Liver (tissue), 8 donors: ENCODE measurements at regions not wholly inside any gene's neighbourhood (a gene's known extent, or its start where the extent isn't known, plus 50 kb on each side); places are given as distances from the start of the nearest gene placed in this dataset.

Experiments used
- DNase-seq: peaks from one replicate; pipeline ENCODE4 v3.0.0-alpha.2; 2017; ENCODE audit warnings: low spot score
- H3K27ac ChIP-seq, 2 donors: one replicate each; pipeline ENCODE4 v1.7.0; 2013; ENCODE audit warnings: inconsistent platforms in 2 of 2, low read length in 2 of 2, control low read depth in 1 of 2, low read depth in 1 of 2, mild to moderate bottlenecking in 1 of 2
- H3K27me3 ChIP-seq, 4 donors: one replicate each; pipeline versions ENCODE4 v1.6.1 to v1.7.0; 2013; ENCODE audit warnings: low read length in 3 of 4, inconsistent platforms in 1 of 4, mild to moderate bottlenecking in 1 of 4, moderate library complexity in 1 of 4; ENCODE audit not compliant: control insufficient read depth in 4 of 4, insufficient read depth in 4 of 4
- H3K36me3 ChIP-seq, 4 donors: one replicate each; pipeline versions ENCODE4 v1.6.1 to v1.7.0; 2013; ENCODE audit warnings: low read length in 3 of 4, mild to moderate bottlenecking in 3 of 4, low read depth in 1 of 4, moderate library complexity in 1 of 4; ENCODE audit not compliant: control insufficient read depth in 4 of 4, insufficient read depth in 3 of 4
- H3K4me1 ChIP-seq, 4 donors: one replicate each; pipeline versions ENCODE4 v1.6.1 to v1.7.0; 2013; ENCODE audit warnings: low read length in 3 of 4, mild to moderate bottlenecking in 3 of 4, moderate library complexity in 1 of 4; ENCODE audit not compliant: control insufficient read depth in 4 of 4, insufficient read depth in 4 of 4
- H3K4me3 ChIP-seq, 3 donors: one replicate each; pipeline versions ENCODE4 v1.6.1 to v1.7.0; 2013; ENCODE audit warnings: low read length in 3 of 3, control low read depth in 1 of 3, low read depth in 1 of 3, mild to moderate bottlenecking in 1 of 3
- H3K9ac ChIP-seq, 2 donors: one replicate each; pipeline ENCODE4 v1.7.0; 2013; ENCODE audit warnings: low read length in 2 of 2, mild to moderate bottlenecking in 2 of 2, moderate library complexity in 2 of 2, control low read depth in 1 of 2, low read depth in 1 of 2
- H3K9me3 ChIP-seq, 4 donors: one replicate each; pipeline versions ENCODE4 v1.6.1 to v1.7.0; 2013; ENCODE audit warnings: low read length in 3 of 4; ENCODE audit not compliant: control insufficient read depth in 4 of 4
- EGR1 ChIP-seq, 2 donors: IDR thresholded peaks; 2 replicates each; pipeline ENCODE4 v1.6.1; 2016 to 2018; ENCODE audit warnings: antibody characterized with exemption in 2 of 2, low read depth in 2 of 2
- FOXA2 ChIP-seq: IDR thresholded peaks from 2 replicates; pipeline ENCODE4 v1.6.1; 2016; ENCODE audit warnings: antibody characterized with exemption
- GABPA ChIP-seq, 2 donors: IDR thresholded peaks in 1 of 2; conservative IDR thresholded peaks in 1 of 2; 2 replicates each; pipeline ENCODE4 v1.6.1; 2016; ENCODE audit warnings: antibody characterized with exemption in 2 of 2, mild to moderate bottlenecking in 1 of 2, moderate library complexity in 1 of 2
- HNF4A ChIP-seq, 2 donors: conservative IDR thresholded peaks; 2 replicates each; pipeline ENCODE4 v1.6.1; 2016; ENCODE audit warnings: antibody characterized with exemption in 2 of 2, mild to moderate bottlenecking in 2 of 2
- HNF4G ChIP-seq: IDR thresholded peaks from 2 replicates; pipeline ENCODE4 v1.6.1; 2016; ENCODE audit warnings: antibody characterized with exemption
- JUND ChIP-seq, 2 donors: IDR thresholded peaks; 2 replicates each; pipeline ENCODE4 v1.6.1; 2016; ENCODE audit warnings: antibody characterized with exemption in 2 of 2
- NR2F2 ChIP-seq: IDR thresholded peaks from 2 replicates; pipeline ENCODE4 v1.6.1; 2016; ENCODE audit warnings: antibody characterized with exemption
- RAD21 ChIP-seq, 2 donors: IDR thresholded peaks; 2 replicates each; pipeline ENCODE4 v1.6.1; 2016; ENCODE audit warnings: antibody characterized with exemption in 2 of 2, mild to moderate bottlenecking in 2 of 2
- RXRA ChIP-seq, 2 donors: IDR thresholded peaks; 2 replicates each; pipeline ENCODE4 v1.6.1; 2017 to 2018; ENCODE audit warnings: antibody characterized with exemption in 2 of 2, mild to moderate bottlenecking in 1 of 2
- SP1 ChIP-seq: IDR thresholded peaks from 2 replicates; pipeline ENCODE4 v1.6.1; 2018; ENCODE audit warnings: antibody characterized with exemption, mild to moderate bottlenecking
- TAF1 ChIP-seq: conservative IDR thresholded peaks from 2 replicates; pipeline ENCODE4 v1.6.1; 2016; ENCODE audit warnings: antibody characterized with exemption, mild to moderate bottlenecking
- YY1 ChIP-seq: IDR thresholded peaks from 2 replicates; pipeline ENCODE4 v1.6.1; 2016; ENCODE audit warnings: antibody characterized with exemption, mild to moderate bottlenecking
- WGBS: extraction: QIAGEN DNeasy Blood & Tissue Kit; methylation state at CpG from one replicate; pipeline ENCODE4 v1.1.7; 2013; 5-methylcytosine and 5-hydroxymethylcytosine counted together
- TF ChIP-seq, protein P1 (sequence below): fragments of 150-350 bp; IDR thresholded peaks from 2 replicates; pipeline ENCODE4 v1.5.1; 2017; ENCODE audit warnings: improper control_type of control experiment, low read depth, low read length; ENCODE audit not compliant: missing input control
- TF ChIP-seq, protein P2 (sequence below): IDR thresholded peaks from 2 replicates; pipeline ENCODE4 v1.6.1; 2016; ENCODE audit warnings: antibody characterized with exemption
- TF ChIP-seq, protein P3 (sequence below): IDR thresholded peaks from 2 replicates; pipeline ENCODE4 v1.6.1; 2016; ENCODE audit warnings: antibody characterized with exemption
- TF ChIP-seq, protein P4 (sequence below): IDR thresholded peaks from 2 replicates; pipeline ENCODE4 v1.6.1; 2016; ENCODE audit warnings: antibody characterized with exemption
- TF ChIP-seq, protein P5 (sequence below): IDR thresholded peaks from 2 replicates; pipeline ENCODE4 v1.6.1; 2016; ENCODE audit warnings: antibody characterized with exemption, mild to moderate bottlenecking
- donor health status: healthy.
- donor health status: healthy.
- donor health status: healthy.
- donor health status: healthy.
- donor health status: healthy.

DNA sequence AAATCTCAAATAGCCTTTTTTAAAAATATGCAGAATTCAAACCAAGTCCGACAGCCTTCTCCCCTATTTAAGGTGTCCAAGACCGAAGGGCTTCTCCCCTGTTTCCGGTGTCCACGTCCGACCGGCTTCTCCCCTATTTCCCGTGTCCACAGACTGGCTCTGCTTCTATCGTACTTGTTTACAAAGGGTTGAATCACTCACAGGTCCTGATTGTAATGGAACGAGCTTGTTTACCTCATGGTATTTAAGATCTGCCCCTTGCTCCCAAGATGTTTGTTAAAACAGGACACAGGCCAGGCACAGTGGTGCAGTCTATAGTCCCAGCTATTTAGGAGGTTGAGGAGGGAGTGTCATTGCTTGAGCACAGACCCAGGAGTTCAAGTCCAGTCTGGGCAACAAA, 90.4 kb upstream of the ROBO2 start:
- TF ChIP-seq JUND (IDR thresholded peaks at IDR 0.05) (no peak), FOXA2 (peak; percentile 59), HNF4A (conservative IDR thresholded peaks at IDR 0.05) (peak; percentile 13)
- TF ChIP-seq, protein P1, sequence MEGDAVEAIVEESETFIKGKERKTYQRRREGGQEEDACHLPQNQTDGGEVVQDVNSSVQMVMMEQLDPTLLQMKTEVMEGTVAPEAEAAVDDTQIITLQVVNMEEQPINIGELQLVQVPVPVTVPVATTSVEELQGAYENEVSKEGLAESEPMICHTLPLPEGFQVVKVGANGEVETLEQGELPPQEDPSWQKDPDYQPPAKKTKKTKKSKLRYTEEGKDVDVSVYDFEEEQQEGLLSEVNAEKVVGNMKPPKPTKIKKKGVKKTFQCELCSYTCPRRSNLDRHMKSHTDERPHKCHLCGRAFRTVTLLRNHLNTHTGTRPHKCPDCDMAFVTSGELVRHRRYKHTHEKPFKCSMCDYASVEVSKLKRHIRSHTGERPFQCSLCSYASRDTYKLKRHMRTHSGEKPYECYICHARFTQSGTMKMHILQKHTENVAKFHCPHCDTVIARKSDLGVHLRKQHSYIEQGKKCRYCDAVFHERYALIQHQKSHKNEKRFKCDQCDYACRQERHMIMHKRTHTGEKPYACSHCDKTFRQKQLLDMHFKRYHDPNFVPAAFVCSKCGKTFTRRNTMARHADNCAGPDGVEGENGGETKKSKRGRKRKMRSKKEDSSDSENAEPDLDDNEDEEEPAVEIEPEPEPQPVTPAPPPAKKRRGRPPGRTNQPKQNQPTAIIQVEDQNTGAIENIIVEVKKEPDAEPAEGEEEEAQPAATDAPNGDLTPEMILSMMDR = no peak
- H3K4me3 ChIP-seq = peak overlapping the region in 2 of 3 donors; percentile 26 to 27
- 36% methylated on average over 9 of the region's 9 CpGs for WGBS
- H3K27ac ChIP-seq = no peak overlapping the region
- no peaks in the 10 kb centered on the region for H3K36me3 ChIP-seq
- no peak overlapping the region for H3K9ac ChIP-seq
- no peak for DNase-seq
- H3K4me1 ChIP-seq = peaks cover 0 to 8% (median 2%) of the 10 kb centered on the region in 4 donors
- no peaks in the 10 kb centered on the region for H3K9me3 ChIP-seq
- no peaks in the 10 kb centered on the region for H3K27me3 ChIP-seq

DNA sequence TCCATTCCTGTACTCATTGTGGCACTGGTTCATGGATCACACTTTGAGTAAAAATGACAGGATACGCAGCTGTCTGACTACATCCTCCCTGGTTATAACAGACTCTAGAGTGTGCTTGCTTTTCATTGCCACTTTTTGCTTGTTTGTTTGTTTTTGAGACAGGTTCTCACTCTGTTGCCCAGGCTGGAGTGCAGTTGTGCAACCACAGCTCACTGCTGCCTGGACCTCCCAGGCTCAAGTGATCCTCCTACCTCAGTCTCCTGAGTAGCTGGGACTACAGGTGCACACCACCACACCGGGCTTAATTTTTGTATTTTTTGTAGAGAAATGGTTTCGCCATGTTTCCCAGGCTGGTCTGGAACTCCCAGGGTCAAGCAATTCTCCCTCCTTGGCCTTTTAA, 89.3 kb upstream of the ROBO2 start:
- Histone ChIP-seq H3K9ac (no peak overlapping the region), H3K27ac (no peak overlapping the region), H3K36me3 (no peaks in the 10 kb centered on the region), H3K9me3 (no peaks in the 10 kb centered on the region), H3K4me1 (peaks cover 0 to 8% (median 2%) of the 10 kb centered on the region in 4 donors), H3K27me3 (no peaks in the 10 kb centered on the region), H3K4me3 (no peak overlapping the region)
- TF ChIP-seq GABPA (IDR thresholded peaks at IDR 0.05 in 1 of 2, conservative IDR thresholded peaks at IDR 0.05 in 1 of 2) (no peak), JUND (IDR thresholded peaks at IDR 0.05) (no peak), EGR1 (IDR thresholded peaks at IDR 0.05; ENCODE audit: low read depth in 2 of 2) (no peak), RXRA (IDR thresholded peaks at IDR 0.05) (no peak), TAF1 (no peak), NR2F2 (no peak)
- TF ChIP-seq, protein P2, sequence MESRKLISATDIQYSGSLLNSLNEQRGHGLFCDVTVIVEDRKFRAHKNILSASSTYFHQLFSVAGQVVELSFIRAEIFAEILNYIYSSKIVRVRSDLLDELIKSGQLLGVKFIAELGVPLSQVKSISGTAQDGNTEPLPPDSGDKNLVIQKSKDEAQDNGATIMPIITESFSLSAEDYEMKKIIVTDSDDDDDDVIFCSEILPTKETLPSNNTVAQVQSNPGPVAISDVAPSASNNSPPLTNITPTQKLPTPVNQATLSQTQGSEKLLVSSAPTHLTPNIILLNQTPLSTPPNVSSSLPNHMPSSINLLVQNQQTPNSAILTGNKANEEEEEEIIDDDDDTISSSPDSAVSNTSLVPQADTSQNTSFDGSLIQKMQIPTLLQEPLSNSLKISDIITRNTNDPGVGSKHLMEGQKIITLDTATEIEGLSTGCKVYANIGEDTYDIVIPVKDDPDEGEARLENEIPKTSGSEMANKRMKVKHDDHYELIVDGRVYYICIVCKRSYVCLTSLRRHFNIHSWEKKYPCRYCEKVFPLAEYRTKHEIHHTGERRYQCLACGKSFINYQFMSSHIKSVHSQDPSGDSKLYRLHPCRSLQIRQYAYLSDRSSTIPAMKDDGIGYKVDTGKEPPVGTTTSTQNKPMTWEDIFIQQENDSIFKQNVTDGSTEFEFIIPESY = no peak
- TF ChIP-seq, protein P3, sequence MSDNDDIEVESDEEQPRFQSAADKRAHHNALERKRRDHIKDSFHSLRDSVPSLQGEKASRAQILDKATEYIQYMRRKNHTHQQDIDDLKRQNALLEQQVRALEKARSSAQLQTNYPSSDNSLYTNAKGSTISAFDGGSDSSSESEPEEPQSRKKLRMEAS = no peak
- TF ChIP-seq, protein P4, sequence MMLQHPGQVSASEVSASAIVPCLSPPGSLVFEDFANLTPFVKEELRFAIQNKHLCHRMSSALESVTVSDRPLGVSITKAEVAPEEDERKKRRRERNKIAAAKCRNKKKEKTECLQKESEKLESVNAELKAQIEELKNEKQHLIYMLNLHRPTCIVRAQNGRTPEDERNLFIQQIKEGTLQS = no peak
- no peak for DNase-seq
- 95% methylated on average over 3 of the region's 3 CpGs for WGBS

DNA sequence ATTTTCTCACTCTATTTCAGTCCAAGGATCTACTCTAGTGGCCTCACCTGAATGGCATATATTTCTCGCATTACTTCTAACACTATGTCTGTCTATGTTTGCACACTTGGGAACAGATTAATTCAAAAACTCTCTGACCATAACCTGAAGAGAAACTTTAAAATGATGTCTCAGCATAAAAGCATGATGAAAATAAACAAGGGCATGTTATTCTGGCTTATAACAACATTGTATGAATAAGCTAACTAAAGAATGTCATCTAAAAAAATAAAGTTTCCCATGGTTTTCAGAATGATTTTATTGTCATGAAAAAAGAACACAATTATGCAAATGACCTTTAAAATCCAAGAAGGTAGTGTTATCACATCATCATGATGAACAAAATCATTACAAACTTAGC, 85.5 kb upstream of the ROBO2 start:
- H3K27me3 ChIP-seq = no peaks in the 10 kb centered on the region
- H3K4me1 ChIP-seq = peaks cover 0 to 7% (median 1%) of the 10 kb centered on the region in 4 donors
- H3K4me3 ChIP-seq = no peak overlapping the region
- WGBS = 94% methylated on average over 1 of the region's 1 CpG
- H3K36me3 ChIP-seq = no peaks in the 10 kb centered on the region
- no peak for DNase-seq
- no peak overlapping the region for H3K9ac ChIP-seq
- H3K27ac ChIP-seq = no peak overlapping the region
- no peaks in the 10 kb centered on the region for H3K9me3 ChIP-seq
- TF ChIP-seq, protein P5, sequence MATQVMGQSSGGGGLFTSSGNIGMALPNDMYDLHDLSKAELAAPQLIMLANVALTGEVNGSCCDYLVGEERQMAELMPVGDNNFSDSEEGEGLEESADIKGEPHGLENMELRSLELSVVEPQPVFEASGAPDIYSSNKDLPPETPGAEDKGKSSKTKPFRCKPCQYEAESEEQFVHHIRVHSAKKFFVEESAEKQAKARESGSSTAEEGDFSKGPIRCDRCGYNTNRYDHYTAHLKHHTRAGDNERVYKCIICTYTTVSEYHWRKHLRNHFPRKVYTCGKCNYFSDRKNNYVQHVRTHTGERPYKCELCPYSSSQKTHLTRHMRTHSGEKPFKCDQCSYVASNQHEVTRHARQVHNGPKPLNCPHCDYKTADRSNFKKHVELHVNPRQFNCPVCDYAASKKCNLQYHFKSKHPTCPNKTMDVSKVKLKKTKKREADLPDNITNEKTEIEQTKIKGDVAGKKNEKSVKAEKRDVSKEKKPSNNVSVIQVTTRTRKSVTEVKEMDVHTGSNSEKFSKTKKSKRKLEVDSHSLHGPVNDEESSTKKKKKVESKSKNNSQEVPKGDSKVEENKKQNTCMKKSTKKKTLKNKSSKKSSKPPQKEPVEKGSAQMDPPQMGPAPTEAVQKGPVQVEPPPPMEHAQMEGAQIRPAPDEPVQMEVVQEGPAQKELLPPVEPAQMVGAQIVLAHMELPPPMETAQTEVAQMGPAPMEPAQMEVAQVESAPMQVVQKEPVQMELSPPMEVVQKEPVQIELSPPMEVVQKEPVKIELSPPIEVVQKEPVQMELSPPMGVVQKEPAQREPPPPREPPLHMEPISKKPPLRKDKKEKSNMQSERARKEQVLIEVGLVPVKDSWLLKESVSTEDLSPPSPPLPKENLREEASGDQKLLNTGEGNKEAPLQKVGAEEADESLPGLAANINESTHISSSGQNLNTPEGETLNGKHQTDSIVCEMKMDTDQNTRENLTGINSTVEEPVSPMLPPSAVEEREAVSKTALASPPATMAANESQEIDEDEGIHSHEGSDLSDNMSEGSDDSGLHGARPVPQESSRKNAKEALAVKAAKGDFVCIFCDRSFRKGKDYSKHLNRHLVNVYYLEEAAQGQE = no peak
- no peak for TF ChIP-seq NR2F2
- TF ChIP-seq, protein P2 = no peak
- no peak for TF ChIP-seq SP1
- TF ChIP-seq EGR1 (IDR thresholded peaks at IDR 0.05; ENCODE audit: low read depth in 2 of 2) = no peak
- no peak for TF ChIP-seq HNF4G
- no peak for TF ChIP-seq HNF4A (conservative IDR thresholded peaks at IDR 0.05)
- TF ChIP-seq GABPA (IDR thresholded peaks at IDR 0.05 in 1 of 2, conservative IDR thresholded peaks at IDR 0.05 in 1 of 2) = no peak
- TF ChIP-seq, protein P4 = no peak
- TF ChIP-seq JUND (IDR thresholded peaks at IDR 0.05) = no peak
- TF ChIP-seq FOXA2 = no peak
- no peak for TF ChIP-seq YY1
- TF ChIP-seq RXRA (IDR thresholded peaks at IDR 0.05) = no peak
- no peak for TF ChIP-seq RAD21 (IDR thresholded peaks at IDR 0.05)
